ENCODE measurements at regions not wholly inside any gene's neighbourhood (a gene's known extent, or its start where the extent isn't known, plus 50 kb on each side); places are given as distances from the start of the nearest gene placed in this dataset.

DNA sequence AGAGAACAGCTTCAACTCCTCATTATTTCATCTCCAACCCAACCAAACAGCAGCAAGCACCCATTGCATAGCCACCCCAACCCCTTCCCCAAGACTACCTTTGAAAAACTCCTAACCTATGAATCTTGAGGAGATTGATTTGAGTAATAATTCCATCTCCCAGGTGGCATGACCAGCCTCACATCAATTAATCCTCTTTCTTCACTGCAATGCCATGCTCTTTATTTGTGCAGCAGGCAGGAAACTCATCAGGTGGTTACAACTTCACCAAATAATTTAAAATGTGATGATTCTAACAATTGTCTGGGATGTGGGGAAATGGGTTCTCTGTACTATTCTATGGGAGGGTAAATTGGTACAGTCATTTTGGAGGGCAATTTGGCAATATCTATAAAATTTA lies 68.1 kb upstream of the POMGNT2 start:
- TF ChIP-seq GATA2 (IDR thresholded peaks at IDR 0.05; ENCODE audit: low read depth, low read length) (no peak), GATA3 (IDR thresholded peaks at IDR 0.05; ENCODE audit: low read depth, low read length) (no peak)

Measured in SH-SY5Y (cell line).